ENCODE measurements at regions not wholly inside any gene's neighbourhood (a gene's known extent, or its start where the extent isn't known, plus 50 kb on each side); places are given as distances from the start of the nearest gene placed in this dataset.

- TF ChIP-seq, protein P1, sequence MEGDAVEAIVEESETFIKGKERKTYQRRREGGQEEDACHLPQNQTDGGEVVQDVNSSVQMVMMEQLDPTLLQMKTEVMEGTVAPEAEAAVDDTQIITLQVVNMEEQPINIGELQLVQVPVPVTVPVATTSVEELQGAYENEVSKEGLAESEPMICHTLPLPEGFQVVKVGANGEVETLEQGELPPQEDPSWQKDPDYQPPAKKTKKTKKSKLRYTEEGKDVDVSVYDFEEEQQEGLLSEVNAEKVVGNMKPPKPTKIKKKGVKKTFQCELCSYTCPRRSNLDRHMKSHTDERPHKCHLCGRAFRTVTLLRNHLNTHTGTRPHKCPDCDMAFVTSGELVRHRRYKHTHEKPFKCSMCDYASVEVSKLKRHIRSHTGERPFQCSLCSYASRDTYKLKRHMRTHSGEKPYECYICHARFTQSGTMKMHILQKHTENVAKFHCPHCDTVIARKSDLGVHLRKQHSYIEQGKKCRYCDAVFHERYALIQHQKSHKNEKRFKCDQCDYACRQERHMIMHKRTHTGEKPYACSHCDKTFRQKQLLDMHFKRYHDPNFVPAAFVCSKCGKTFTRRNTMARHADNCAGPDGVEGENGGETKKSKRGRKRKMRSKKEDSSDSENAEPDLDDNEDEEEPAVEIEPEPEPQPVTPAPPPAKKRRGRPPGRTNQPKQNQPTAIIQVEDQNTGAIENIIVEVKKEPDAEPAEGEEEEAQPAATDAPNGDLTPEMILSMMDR (IDR thresholded peaks at IDR 0.05; ENCODE audit: insufficient read depth, low read depth, low read length), result no peak
- TF ChIP-seq EZH2 (IDR thresholded peaks at IDR 0.05; ENCODE audit: insufficient read depth, low read length), result no peak
Measured at GRCh38 chr9:14981291-14981950, 71.2 kb upstream of the FREM1 start.
